Aorta (tissue), 5 donors: ENCODE measurements at regions not wholly inside any gene's neighbourhood (a gene's known extent, or its start where the extent isn't known, plus 50 kb on each side); places are given as distances from the start of the nearest gene placed in this dataset.

Experiments
- ATAC-seq: fragments of 200-7000 bp; cut with Tn5 transposase; one replicate; pipeline ENCODE4 v1.9.1; 2022; ENCODE audit warnings: moderate library complexity; ENCODE audit not compliant: low FRiP score
- DNase-seq, 2 donors: peaks; one replicate each; pipeline ENCODE4 v3.0.0-alpha.2; 2020
- H3K27ac ChIP-seq, 2 donors: one replicate each; pipeline ENCODE4 v1.5.1; 2013; ENCODE audit warnings: low read length in 2 of 2, mild to moderate bottlenecking in 2 of 2, moderate library complexity in 2 of 2, control low read depth in 1 of 2, inconsistent platforms in 1 of 2, low read depth in 1 of 2
- H3K27me3 ChIP-seq, 2 donors: one replicate each; pipeline ENCODE4 v1.6.1; 2013; ENCODE audit warnings: control low read depth in 1 of 2, low read length in 1 of 2, mild to moderate bottlenecking in 1 of 2, moderate library complexity in 1 of 2; ENCODE audit not compliant: insufficient read depth in 2 of 2, control insufficient read depth in 1 of 2
- H3K36me3 ChIP-seq, 2 donors: one replicate each; pipeline ENCODE4 v1.6.1; 2013; ENCODE audit warnings: control low read depth in 1 of 2, low read length in 1 of 2, mild to moderate bottlenecking in 1 of 2; ENCODE audit not compliant: insufficient read depth in 2 of 2, control insufficient read depth in 1 of 2
- H3K4me1 ChIP-seq, 2 donors: one replicate each; pipeline ENCODE4 v1.6.1; 2013; ENCODE audit warnings: low read length in 2 of 2, control low read depth in 1 of 2, mild to moderate bottlenecking in 1 of 2, moderate library complexity in 1 of 2; ENCODE audit not compliant: insufficient read depth in 2 of 2, control insufficient read depth in 1 of 2
- H3K4me3 ChIP-seq, 2 donors: one replicate each; pipeline ENCODE4 v1.5.1; 2013; ENCODE audit warnings: low read length in 2 of 2, control low read depth in 1 of 2, mild to moderate bottlenecking in 1 of 2
- H3K9me3 ChIP-seq: one replicate; pipeline ENCODE4 v1.6.1; 2013; ENCODE audit warnings: mild to moderate bottlenecking, low read length; ENCODE audit not compliant: control insufficient read depth
- WGBS, 2 donors: extraction: QIAGEN DNeasy Blood & Tissue Kit; methylation state at CpG; one replicate each; pipeline ENCODE4 v1.1.7; 2013; 5-methylcytosine and 5-hydroxymethylcytosine counted together
- intact Hi-C, 2 donors: fragments of 100-400 bp; cut with DNase I; formaldehyde crosslinking; loops; one replicate each; pipeline versions ENCODE4 v1.14.2 to v1.15.0; 2022
- donor health status: healthy with polysubstance abuse.
- donor health status: Bipolar disorder and iron deficiency.
- donor health status: DM: no; HTN: no; CAD: no.
- donor health status: DM: no; HTN: no; CAD: no.
- donor health status: DM: yes; HTN: yes; CAD: no.

DNA sequence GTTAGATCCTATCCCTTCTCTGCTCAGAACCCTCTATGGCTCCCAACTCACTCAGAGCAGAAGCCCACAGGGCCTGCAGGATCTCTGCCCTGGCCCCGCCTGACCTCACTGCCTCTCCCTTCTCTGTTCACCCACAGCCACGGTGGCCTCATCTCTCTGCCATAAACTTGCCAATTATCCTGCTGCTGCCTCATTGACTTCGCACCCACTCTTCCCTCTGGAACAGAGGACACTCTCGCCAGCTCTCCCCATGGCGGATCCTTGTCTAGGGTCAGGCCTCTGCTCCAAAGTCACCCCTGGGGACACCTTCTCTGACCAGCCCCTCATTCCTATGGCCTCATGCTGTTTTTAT, 86.4 kb downstream of the CEBPB start:
- 88 to 89% methylated on average over 5 of the region's 5 CpGs for WGBS, 2 donors
- ATAC-seq (no peak), DNase-seq (no peak)
- no peaks in the 10 kb centered on the region for H3K9me3 ChIP-seq
- H3K36me3 ChIP-seq: no peaks in the 10 kb centered on the region
- intact Hi-C loops: loop anchor here in 1 of 2 donors (10.0 kb wide), 1 partner anchor 82 kb away; the partner anchor contains the start of gene CEBPB
- H3K4me1 ChIP-seq: no peaks in the 10 kb centered on the region
- no peak overlapping the region for H3K27ac ChIP-seq
- H3K27me3 ChIP-seq: no peaks in the 10 kb centered on the region
- H3K4me3 ChIP-seq: no peak overlapping the region

DNA sequence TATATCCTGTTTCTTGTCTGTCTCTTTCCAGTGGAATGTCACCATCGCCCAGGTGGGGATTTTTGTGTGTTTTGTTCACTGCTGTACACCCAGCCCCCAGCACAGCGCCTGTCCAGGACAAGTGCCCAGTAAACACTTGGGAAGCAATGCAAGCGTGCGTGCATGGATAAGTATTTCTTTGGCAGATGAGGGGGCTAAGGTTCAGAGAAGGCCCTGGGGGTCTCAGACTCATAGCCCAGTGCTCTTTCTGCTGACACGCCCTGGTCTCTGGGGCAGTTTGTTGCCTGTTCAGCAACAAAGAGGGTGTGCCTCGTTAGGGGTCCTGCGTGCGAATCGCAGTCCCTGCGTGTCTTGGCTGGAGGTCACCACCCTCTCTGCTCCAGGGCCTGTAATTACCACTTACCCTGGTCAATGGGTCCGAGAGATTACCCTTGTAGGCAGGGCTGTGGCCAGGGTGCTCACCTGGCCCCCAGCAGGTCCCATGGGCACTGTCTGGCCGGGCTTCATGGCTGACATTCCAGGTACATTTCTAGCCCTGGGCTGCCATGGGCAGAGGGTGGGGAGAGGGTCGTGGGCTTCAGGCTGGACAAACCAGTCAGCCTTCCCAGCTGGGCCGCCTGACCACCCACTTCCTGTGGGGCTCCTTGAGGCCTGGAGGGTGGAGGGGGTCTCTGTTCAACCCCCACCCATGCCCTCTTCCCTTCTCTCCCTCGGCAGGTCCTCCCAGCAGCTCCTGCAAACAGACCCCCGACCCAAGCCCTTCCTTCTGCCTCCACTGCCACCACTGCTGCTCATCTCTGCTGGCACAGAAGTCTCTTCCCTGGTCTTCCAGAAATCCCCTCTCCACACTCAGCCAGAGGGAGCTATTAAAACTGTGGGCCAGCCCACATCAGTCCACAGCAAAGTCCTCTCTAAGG, 87.1 kb downstream of the CEBPB start:
- DNase-seq (no peak), ATAC-seq (no peak)
- Histone ChIP-seq H3K36me3 (no peaks in the 10 kb centered on the region), H3K9me3 (no peaks in the 10 kb centered on the region), H3K4me3 (no peak overlapping the region), H3K27me3 (no peaks in the 10 kb centered on the region), H3K4me1 (no peaks in the 10 kb centered on the region), H3K27ac (no peak overlapping the region)
- WGBS, 2 donors: 90 to 92% methylated on average over 16 of the region's 16 CpGs
- intact Hi-C loops: loop anchor here in 1 of 2 donors (10.0 kb wide), 1 partner anchor 83 kb away; the partner anchor contains the start of gene CEBPB

DNA sequence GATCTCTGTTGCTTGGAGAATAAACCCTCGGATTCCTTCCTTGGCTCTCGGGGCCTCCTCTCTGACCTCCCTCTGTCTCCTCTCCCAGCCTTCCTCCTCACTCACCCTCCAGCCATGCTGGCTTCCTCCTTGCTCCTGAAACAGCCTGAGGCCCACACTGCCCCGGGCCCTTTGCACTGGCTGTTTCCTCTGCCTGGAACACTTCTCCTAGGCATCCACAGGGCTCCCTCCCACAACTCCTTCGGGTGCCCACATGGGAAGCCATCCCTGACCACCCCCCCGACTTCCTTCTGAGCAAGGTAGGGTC, 87.7 kb downstream of the CEBPB start:
- ATAC-seq: no peak
- WGBS, 2 donors: 84 to 89% methylated on average over 5 of the region's 5 CpGs
- intact Hi-C loops: loop anchor here in 1 of 2 donors (10.0 kb wide), 1 partner anchor 84 kb away; the partner anchor contains the start of gene CEBPB
- Histone ChIP-seq H3K4me3 (no peak overlapping the region), H3K9me3 (no peaks in the 10 kb centered on the region), H3K4me1 (no peaks in the 10 kb centered on the region), H3K36me3 (no peaks in the 10 kb centered on the region), H3K27ac (peak overlapping the region in 1 of 2 donors; percentile 55), H3K27me3 (no peaks in the 10 kb centered on the region)
- no peak for DNase-seq

DNA sequence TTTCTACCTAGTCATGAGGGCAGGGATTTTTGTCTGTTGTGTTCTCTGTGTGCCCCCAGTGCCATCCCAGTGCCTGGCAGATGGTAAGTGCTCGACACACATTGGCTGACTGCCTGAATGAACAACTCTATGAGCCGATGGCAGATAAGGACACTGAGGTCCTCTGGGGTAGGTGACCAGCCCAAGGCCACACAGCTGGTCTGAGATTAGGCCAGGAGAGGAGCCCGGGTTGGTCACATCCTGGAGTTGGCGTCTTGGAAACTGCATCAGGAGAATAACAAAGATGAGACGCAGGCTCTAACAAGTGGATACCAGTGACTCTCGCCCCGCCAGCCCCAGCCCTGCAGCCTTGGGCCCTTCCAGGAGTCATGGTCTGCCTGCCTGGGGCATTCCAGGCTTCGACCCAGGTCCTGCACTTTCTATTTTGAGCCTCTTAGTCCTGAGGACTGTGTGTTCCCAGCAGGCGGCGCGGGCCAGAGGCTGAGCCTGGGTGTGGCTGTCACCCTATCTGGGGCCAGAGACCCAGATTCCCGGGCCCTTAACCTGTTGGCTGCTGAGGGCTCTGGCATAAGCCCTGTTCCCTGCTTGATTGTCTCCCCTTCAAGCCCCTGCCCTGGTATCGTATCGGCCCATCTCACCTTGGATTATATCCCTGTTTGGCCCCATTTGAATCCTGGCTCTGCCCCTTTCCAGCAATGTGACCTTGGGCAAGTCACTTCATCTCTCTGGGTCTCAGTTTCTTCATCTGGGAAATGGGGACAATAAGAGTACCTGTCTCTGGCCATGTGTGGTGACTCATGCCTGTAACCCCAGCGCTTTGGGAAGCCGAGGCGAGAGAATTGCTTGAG, 88.3 kb downstream of the CEBPB start:
- ATAC-seq (peak; percentile 68), DNase-seq (peak; percentile 82 to 92)
- WGBS, 2 donors: 42 to 44% methylated on average over 17 of the region's 17 CpGs
- peak overlapping the region in 1 of 2 donors; percentile 55 for H3K27ac ChIP-seq
- no peaks in the 10 kb centered on the region for H3K9me3 ChIP-seq
- H3K4me3 ChIP-seq: no peak overlapping the region
- H3K36me3 ChIP-seq: no peaks in the 10 kb centered on the region
- H3K4me1 ChIP-seq: no peaks in the 10 kb centered on the region
- intact Hi-C loops: loop anchor here in 1 of 2 donors (10.0 kb wide), 1 partner anchor 84 kb away; the partner anchor contains the start of gene CEBPB
- no peaks in the 10 kb centered on the region for H3K27me3 ChIP-seq

DNA sequence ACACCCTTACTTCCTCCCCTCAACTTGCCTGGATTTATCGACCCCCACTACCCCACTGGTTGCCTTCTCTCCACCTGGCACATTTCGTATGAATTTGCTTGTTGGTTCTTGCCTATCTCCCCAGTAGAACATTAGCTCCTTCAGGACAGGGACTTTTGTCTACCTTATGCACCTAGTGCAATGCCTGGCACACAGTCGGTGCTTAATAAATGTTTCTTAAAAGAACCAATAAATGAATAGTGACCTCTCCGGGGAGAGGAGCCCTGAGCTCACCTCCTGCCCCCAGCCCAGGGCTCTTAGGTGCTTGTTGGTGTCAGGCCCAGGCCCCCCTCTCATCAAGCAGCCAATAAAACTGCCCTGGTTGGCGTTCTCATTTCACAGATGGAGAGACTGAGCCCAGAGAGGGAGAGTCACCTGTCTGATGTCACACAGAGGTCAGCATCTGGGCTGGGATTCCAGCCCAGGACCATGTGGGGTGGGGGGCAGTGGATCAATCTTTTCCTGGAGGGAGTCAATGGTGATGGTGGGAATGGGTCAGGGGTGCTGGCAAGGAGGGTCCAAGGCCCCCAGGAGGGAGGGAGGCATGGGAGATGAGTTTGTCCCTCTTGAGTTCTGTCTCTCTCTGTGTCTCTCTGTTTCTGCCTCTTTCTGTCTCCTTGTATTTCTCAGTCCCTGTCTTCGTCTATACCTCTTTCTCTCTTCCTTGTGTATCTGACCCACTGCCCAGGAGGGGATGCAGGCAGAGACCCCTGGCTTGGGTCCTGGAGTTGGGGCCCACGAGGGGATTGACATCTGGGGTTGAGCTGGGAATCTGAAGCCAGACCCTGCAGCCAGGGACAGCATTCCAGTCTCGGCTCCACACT, 89.6 kb downstream of the CEBPB start:
- H3K27ac ChIP-seq: no peak overlapping the region
- H3K27me3 ChIP-seq: no peaks in the 10 kb centered on the region
- no peaks in the 10 kb centered on the region for H3K9me3 ChIP-seq
- intact Hi-C loops: loop anchor here (5.0 to 10.0 kb wide), 2 partner anchors 78 to 85 kb away; partner anchors contain the start of gene CEBPB (in 1 of the 2)
- 87 to 88% methylated on average over 8 of the region's 8 CpGs for WGBS, 2 donors
- no peak for ATAC-seq
- no peaks in the 10 kb centered on the region for H3K36me3 ChIP-seq
- no peak for DNase-seq
- no peaks in the 10 kb centered on the region for H3K4me1 ChIP-seq
- no peak overlapping the region for H3K4me3 ChIP-seq

DNA sequence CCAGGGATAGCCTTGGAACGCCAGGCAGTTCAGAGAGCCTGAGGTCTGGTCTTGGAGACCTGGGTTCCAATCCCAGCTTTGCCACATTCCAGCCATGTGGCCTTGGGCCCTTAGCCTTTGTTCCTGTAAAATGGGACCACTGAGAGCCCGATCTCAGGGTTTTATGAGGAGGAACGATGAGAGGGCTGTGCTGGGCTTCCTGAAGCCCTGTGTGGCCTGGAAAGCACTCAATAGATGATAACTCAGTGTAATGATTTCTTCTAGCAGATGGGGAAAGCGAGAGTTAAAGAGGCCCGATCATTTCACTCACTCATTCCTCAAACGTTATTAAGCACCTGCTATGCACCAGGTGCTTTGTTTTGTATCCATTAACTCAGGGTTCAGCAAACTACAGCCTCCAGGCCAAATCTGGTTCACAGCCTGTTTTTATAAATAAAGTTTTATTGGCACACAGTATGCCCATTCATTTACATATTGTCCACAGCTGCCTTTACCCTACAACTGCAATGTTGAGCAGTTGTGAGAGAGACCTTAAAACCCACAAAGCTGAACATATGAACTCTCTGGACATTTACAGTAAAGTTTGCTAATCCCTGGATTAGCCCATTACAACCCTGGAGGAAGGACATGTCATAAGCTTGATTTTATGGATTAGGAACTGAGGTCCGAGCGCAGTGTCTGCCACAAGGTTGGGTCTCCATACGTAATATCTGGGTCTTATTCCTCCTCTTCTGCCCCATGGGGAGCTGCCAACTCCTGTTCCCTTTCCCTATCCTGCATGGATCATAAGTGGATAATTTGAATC, 90.4 kb downstream of the CEBPB start:
- no peak overlapping the region for H3K27ac ChIP-seq
- intact Hi-C loops: loop anchor here in 1 of 2 donors (5.0 kb wide), 1 partner anchor 79 kb away; no protein-coding TSS in a partner anchor
- no peaks in the 10 kb centered on the region for H3K4me1 ChIP-seq
- WGBS, 2 donors: 91% methylated on average over 9 of the region's 9 CpGs
- DNase-seq: no peak
- no peaks in the 10 kb centered on the region for H3K36me3 ChIP-seq
- no peaks in the 10 kb centered on the region for H3K9me3 ChIP-seq
- ATAC-seq: no peak
- no peak overlapping the region for H3K4me3 ChIP-seq
- H3K27me3 ChIP-seq: no peaks in the 10 kb centered on the region

DNA sequence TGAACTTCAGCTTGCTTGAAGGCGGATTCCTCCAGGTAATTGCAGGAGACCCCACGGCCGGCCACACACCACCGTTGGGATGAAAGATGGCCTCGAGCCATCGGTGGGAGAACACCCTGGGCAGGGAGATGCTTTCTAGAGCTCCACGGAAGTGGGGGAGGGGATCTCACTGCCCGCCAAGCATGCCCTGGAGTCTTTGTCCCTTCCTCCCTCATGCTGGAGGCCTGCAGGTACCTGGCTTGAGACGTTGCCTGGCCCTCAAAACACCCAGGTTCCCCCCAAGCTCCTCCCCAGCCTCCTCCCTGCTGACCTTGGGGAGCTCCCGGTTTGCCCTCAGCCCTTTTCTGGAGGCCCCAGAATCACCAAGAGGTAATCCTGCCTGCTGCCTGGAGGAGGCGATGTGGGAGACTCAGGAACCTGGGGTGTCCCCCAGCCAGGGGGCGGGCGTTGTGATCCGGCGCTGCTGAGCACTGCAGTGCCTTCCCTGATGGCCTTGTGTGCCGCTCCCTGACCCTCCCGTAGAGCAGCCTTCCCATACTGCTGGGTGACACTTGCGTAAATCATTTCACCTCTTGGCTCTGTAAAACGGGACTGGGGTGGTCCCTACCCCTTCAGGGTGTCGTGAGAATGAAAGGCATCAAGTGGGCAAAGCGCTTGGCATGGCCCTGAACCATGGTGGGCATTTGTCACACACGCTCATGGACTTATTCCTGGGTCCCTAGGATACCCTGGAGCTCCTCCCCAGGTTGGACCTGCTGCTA, 91.4 kb downstream of the CEBPB start:
- Histone ChIP-seq H3K27ac (no peak overlapping the region), H3K9me3 (no peaks in the 10 kb centered on the region), H3K36me3 (no peaks in the 10 kb centered on the region), H3K4me3 (no peak overlapping the region), H3K4me1 (no peaks in the 10 kb centered on the region), H3K27me3 (no peaks in the 10 kb centered on the region)
- ATAC-seq: no peak
- DNase-seq: no peak
- 83 to 84% methylated on average over 21 to 22 of the region's 22 CpGs for WGBS, 2 donors
- intact Hi-C loops: loop anchor here in 1 of 2 donors (5.0 kb wide), 1 partner anchor 80 kb away; no protein-coding TSS in a partner anchor
